HCT116 (cell line): ENCODE measurements at regions not wholly inside any gene's neighbourhood (a gene's known extent, or its start where the extent isn't known, plus 50 kb on each side); places are given as distances from the start of the nearest gene placed in this dataset.

Experiments
- ATAC-seq: fragments of 200-7000 bp; cut with Tn5 transposase; 2 replicates; pipeline ENCODE4 v1.9.1; 2020; ENCODE audit warnings: mild to moderate bottlenecking, moderate library complexity
- BruUV-seq: library from RNA; stranded (reverse); fragments of 400-500 nt; replicated peaks from 2 replicates; lab custom pipeline; 2021; lab: Mats Ljungman, UMichigan
- CTCF ChIA-PET: fragments of 300-600 bp; sonication (Branson Sonifier 250); formaldehyde crosslinking; loops from one replicate; lab custom pipeline; 2021; ENCODE audit warnings: antibody characterized with exemption; lab: Charles Lee
- POLR2A ChIA-PET: fragments of 300-600, 350-600 bp; sonication (Branson Sonifier 250); formaldehyde crosslinking; loops from one replicate; lab custom pipeline; 2021; ENCODE audit warnings: antibody characterized with exemption; lab: Charles Lee
- RAD21 ChIA-PET, 2 experiments: fragments of 300-600 bp; sonication (Branson Sonifier 250); formaldehyde crosslinking; loops; one replicate each; lab custom pipeline; 2023; ENCODE audit warnings: low total read pairs in 2 of 2; ENCODE audit not compliant: uncharacterized antibody in 2 of 2, unreplicated experiment in 2 of 2, low non-redundant PET in 1 of 2; lab: Charles Lee
- DNase-seq: peaks from one replicate; pipeline ENCODE4 v3.0.0-alpha.2; 2010; ENCODE audit warnings: low read depth, low spot score
- H2AFZ ChIP-seq: fragments of 200-600 bp; shearing (Covaris generic), sonication (generic); 2 replicates; pipeline ENCODE4 v1.6.1; 2017; ENCODE audit warnings: low read depth, mixed run types, mixed read lengths, antibody characterized with exemption, low read length; ENCODE audit not compliant: poor library complexity, severe bottlenecking
- H3K27ac ChIP-seq: 2 replicates; pipeline ENCODE4 v1.5.1; 2012; ENCODE audit warnings: low read depth, low read length
- H3K27me3 ChIP-seq: fragments of 200-600 bp; sonication (generic); 2 replicates; pipeline ENCODE4 v1.6.1; 2016; ENCODE audit warnings: mixed run types, low read length, mixed read lengths; ENCODE audit not compliant: insufficient read depth
- H3K36me3 ChIP-seq, 2 experiments: fragments of 200-500 bp in 1 of 2; fragments of 200-600 bp in 1 of 2; sonication (Bioruptor generic) in 1 of 2; sonication (generic) in 1 of 2; 2 replicates each; pipeline versions ENCODE4 v1.5.1 to v1.6.1; 2014 to 2016; ENCODE audit warnings: low read length in 2 of 2, inconsistent platforms in 1 of 2, mixed read lengths in 1 of 2, mixed run types in 1 of 2; ENCODE audit not compliant: insufficient read depth in 2 of 2, control insufficient read depth in 1 of 2
- H3K4me1 ChIP-seq, 2 experiments: fragments of 200-600 bp in 1 of 2; sonication (generic) in 1 of 2; 2 replicates each; pipeline versions ENCODE4 v1.5.1 to v1.6.1; 2012 to 2017; ENCODE audit warnings: low read length in 2 of 2, inconsistent platforms in 1 of 2, mild to moderate bottlenecking in 1 of 2, mixed read lengths in 1 of 2, mixed run types in 1 of 2, moderate library complexity in 1 of 2; ENCODE audit not compliant: insufficient read depth in 2 of 2, control insufficient read depth in 1 of 2
- H3K4me2 ChIP-seq: fragments of 200-600 bp; sonication (generic); 2 replicates; pipeline ENCODE4 v1.6.1; 2017; ENCODE audit warnings: mixed run types, low read length, mixed read lengths
- H3K4me3 ChIP-seq, 2 experiments: fragments of 200-600 bp in 1 of 2; sonication (generic) in 1 of 2; replicated peaks in 1 of 2; 2 replicates each; pipeline ENCODE4 v1.5.1; 2011 to 2016; ENCODE audit warnings: low read length in 2 of 2, control low read depth in 1 of 2, low read depth in 1 of 2, mild to moderate bottlenecking in 1 of 2, mixed read lengths in 1 of 2, mixed run types in 1 of 2
- H3K79me2 ChIP-seq: fragments of 200-600 bp; sonication (generic); 2 replicates; pipeline ENCODE4 v1.6.1; 2017; ENCODE audit warnings: mild to moderate bottlenecking, mixed run types, low read length, moderate library complexity, mixed read lengths; ENCODE audit not compliant: insufficient read depth
- H3K9ac ChIP-seq: fragments of 200-600 bp; sonication (generic); 2 replicates; pipeline ENCODE4 v1.6.1; 2016; ENCODE audit warnings: low read length, mixed read lengths
- H3K9me2 ChIP-seq: fragments of 200-600 bp; sonication (generic), shearing (Covaris generic); 2 replicates; pipeline ENCODE4 v1.6.1; 2017; ENCODE audit warnings: mixed run types, mild to moderate bottlenecking, moderate library complexity; ENCODE audit not compliant: insufficient read depth
- H3K9me3 ChIP-seq, 2 experiments: fragments of 200-500 bp in 1 of 2; fragments of 200-600 bp in 1 of 2; sonication (Bioruptor generic) in 1 of 2; sonication (generic) in 1 of 2; 2 replicates each; pipeline ENCODE4 v1.6.1; 2014 to 2017; ENCODE audit warnings: low read length in 2 of 2, mixed read lengths in 2 of 2, inconsistent platforms in 1 of 2, low read depth in 1 of 2, mild to moderate bottlenecking in 1 of 2, mixed run types in 1 of 2, moderate library complexity in 1 of 2; ENCODE audit not compliant: control insufficient read depth in 1 of 2, insufficient read depth in 1 of 2
- H4K20me1 ChIP-seq: fragments of 200-600 bp; sonication (generic), shearing (Covaris generic); 2 replicates; pipeline ENCODE4 v1.6.1; 2017; ENCODE audit warnings: mixed run types, mild to moderate bottlenecking, moderate library complexity; ENCODE audit not compliant: insufficient read depth
- CEBPB ChIP-seq: IDR thresholded peaks from 2 replicates; pipeline ENCODE4 v1.6.1; 2012; ENCODE audit warnings: low read depth
- JUND ChIP-seq: IDR thresholded peaks from 2 replicates; pipeline ENCODE4 v1.6.1; 2012
- POLR2A ChIP-seq: IDR thresholded peaks from 2 replicates; pipeline ENCODE4 v1.7.0; 2011; ENCODE audit warnings: borderline replicate concordance; ENCODE audit not compliant: insufficient read depth, insufficient read length; ENCODE audit errors: extremely low read depth
- intact Hi-C: fragments of 100-400 bp; cut with micrococcal nuclease; formaldehyde crosslinking; loops from 2 replicates; pipeline ENCODE4 v1.10.0; 2022
- TF ChIP-seq, protein P1 (sequence below): IDR thresholded peaks from 2 replicates; pipeline ENCODE4 v1.6.1; 2012; ENCODE audit warnings: low read depth
- TF ChIP-seq, protein P2 (sequence below): IDR thresholded peaks from 2 replicates; pipeline ENCODE4 v1.6.1; 2012

DNA sequence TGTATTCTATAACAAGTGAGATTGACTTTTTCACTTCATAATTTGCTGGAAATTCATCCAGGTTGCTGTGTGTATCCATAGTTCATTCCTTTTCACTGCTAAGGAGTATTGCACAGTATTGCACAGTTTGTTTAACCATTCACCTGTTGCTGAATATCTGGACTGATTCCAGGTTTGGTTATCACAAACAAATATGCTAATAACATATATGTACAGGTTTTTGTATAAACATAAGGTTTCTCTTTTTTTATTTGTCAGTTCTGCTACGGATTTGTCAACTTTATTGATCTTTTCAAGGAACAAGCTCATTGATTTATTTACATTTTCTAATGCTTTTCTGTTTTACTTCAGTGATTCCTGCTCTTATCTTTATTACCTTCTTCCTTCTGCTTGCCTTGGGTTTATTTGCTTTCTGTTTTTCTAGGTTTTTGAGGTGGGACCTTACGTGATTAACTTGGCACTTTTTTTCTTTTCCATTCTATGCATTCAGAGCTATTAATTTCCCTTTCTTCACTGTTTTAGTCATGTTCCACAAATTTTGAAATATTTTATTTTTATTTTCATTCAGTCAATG is 117.0 kb upstream of the OGFRL1 start:
- CTCF ChIA-PET: no interaction called here
- H4K20me1 ChIP-seq: no peaks in the 10 kb centered on the region
- no peak overlapping the region for H2AFZ ChIP-seq
- no peak for DNase-seq
- RAD21 ChIA-PET: no interaction called here
- BruUV-seq: no TSS peak
- POLR2A ChIA-PET: no interaction called here
- no peaks in the 10 kb centered on the region for H3K36me3 ChIP-seq
- no peak overlapping the region for H3K4me3 ChIP-seq
- H3K9me2 ChIP-seq: no peaks in the 10 kb centered on the region
- no peaks in the 10 kb centered on the region for H3K4me1 ChIP-seq
- H3K79me2 ChIP-seq: no peaks in the 10 kb centered on the region
- H3K27me3 ChIP-seq: no peaks in the 10 kb centered on the region; the same call in 1 of the 2 replicates
- intact Hi-C loops: loop anchor here (10.0 kb wide), 1 partner anchor 923 kb away; no protein-coding TSS in a partner anchor
- no peak for ATAC-seq
- H3K9ac ChIP-seq: no peak overlapping the region
- no peak overlapping the region for H3K4me2 ChIP-seq
- TF ChIP-seq JUND: no peak
- TF ChIP-seq CEBPB: no peak
- TF ChIP-seq, protein P1, sequence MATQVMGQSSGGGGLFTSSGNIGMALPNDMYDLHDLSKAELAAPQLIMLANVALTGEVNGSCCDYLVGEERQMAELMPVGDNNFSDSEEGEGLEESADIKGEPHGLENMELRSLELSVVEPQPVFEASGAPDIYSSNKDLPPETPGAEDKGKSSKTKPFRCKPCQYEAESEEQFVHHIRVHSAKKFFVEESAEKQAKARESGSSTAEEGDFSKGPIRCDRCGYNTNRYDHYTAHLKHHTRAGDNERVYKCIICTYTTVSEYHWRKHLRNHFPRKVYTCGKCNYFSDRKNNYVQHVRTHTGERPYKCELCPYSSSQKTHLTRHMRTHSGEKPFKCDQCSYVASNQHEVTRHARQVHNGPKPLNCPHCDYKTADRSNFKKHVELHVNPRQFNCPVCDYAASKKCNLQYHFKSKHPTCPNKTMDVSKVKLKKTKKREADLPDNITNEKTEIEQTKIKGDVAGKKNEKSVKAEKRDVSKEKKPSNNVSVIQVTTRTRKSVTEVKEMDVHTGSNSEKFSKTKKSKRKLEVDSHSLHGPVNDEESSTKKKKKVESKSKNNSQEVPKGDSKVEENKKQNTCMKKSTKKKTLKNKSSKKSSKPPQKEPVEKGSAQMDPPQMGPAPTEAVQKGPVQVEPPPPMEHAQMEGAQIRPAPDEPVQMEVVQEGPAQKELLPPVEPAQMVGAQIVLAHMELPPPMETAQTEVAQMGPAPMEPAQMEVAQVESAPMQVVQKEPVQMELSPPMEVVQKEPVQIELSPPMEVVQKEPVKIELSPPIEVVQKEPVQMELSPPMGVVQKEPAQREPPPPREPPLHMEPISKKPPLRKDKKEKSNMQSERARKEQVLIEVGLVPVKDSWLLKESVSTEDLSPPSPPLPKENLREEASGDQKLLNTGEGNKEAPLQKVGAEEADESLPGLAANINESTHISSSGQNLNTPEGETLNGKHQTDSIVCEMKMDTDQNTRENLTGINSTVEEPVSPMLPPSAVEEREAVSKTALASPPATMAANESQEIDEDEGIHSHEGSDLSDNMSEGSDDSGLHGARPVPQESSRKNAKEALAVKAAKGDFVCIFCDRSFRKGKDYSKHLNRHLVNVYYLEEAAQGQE: no peak
- TF ChIP-seq, protein P2, sequence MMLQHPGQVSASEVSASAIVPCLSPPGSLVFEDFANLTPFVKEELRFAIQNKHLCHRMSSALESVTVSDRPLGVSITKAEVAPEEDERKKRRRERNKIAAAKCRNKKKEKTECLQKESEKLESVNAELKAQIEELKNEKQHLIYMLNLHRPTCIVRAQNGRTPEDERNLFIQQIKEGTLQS: no peak
- no peak for TF ChIP-seq POLR2A
- no peak overlapping the region for H3K27ac ChIP-seq
- H3K9me3 ChIP-seq: no peaks in the 10 kb centered on the region
